HCT116 (cell line): ENCODE measurements at regions not wholly inside any gene's neighbourhood (a gene's known extent, or its start where the extent isn't known, plus 50 kb on each side); places are given as distances from the start of the nearest gene placed in this dataset.

Experiments used
- ATAC-seq: fragments of 200-7000 bp; cut with Tn5 transposase; 2 replicates; pipeline ENCODE4 v1.9.1; 2020; ENCODE audit warnings: mild to moderate bottlenecking, moderate library complexity
- BruUV-seq: library from RNA; stranded (reverse); fragments of 400-500 nt; replicated peaks from 2 replicates; lab custom pipeline; 2021; lab: Mats Ljungman, UMichigan
- CTCF ChIA-PET: fragments of 300-600 bp; sonication (Branson Sonifier 250); formaldehyde crosslinking; loops from one replicate; lab custom pipeline; 2021; ENCODE audit warnings: antibody characterized with exemption; lab: Charles Lee
- POLR2A ChIA-PET: fragments of 300-600, 350-600 bp; sonication (Branson Sonifier 250); formaldehyde crosslinking; loops from one replicate; lab custom pipeline; 2021; ENCODE audit warnings: antibody characterized with exemption; lab: Charles Lee
- RAD21 ChIA-PET, 2 experiments: fragments of 300-600 bp; sonication (Branson Sonifier 250); formaldehyde crosslinking; loops; one replicate each; lab custom pipeline; 2023; ENCODE audit warnings: low total read pairs in 2 of 2; ENCODE audit not compliant: uncharacterized antibody in 2 of 2, unreplicated experiment in 2 of 2, low non-redundant PET in 1 of 2; lab: Charles Lee
- DNase-seq: peaks from one replicate; pipeline ENCODE4 v3.0.0-alpha.2; 2010; ENCODE audit warnings: low read depth, low spot score
- H2AFZ ChIP-seq: fragments of 200-600 bp; shearing (Covaris generic), sonication (generic); 2 replicates; pipeline ENCODE4 v1.6.1; 2017; ENCODE audit warnings: low read depth, mixed run types, mixed read lengths, antibody characterized with exemption, low read length; ENCODE audit not compliant: poor library complexity, severe bottlenecking
- H3K27ac ChIP-seq: 2 replicates; pipeline ENCODE4 v1.5.1; 2012; ENCODE audit warnings: low read depth, low read length
- H3K27me3 ChIP-seq: fragments of 200-600 bp; sonication (generic); 2 replicates; pipeline ENCODE4 v1.6.1; 2016; ENCODE audit warnings: mixed run types, low read length, mixed read lengths; ENCODE audit not compliant: insufficient read depth
- H3K36me3 ChIP-seq, 2 experiments: fragments of 200-500 bp in 1 of 2; fragments of 200-600 bp in 1 of 2; sonication (Bioruptor generic) in 1 of 2; sonication (generic) in 1 of 2; 2 replicates each; pipeline versions ENCODE4 v1.5.1 to v1.6.1; 2014 to 2016; ENCODE audit warnings: low read length in 2 of 2, inconsistent platforms in 1 of 2, mixed read lengths in 1 of 2, mixed run types in 1 of 2; ENCODE audit not compliant: insufficient read depth in 2 of 2, control insufficient read depth in 1 of 2
- H3K4me1 ChIP-seq, 2 experiments: fragments of 200-600 bp in 1 of 2; sonication (generic) in 1 of 2; 2 replicates each; pipeline versions ENCODE4 v1.5.1 to v1.6.1; 2012 to 2017; ENCODE audit warnings: low read length in 2 of 2, inconsistent platforms in 1 of 2, mild to moderate bottlenecking in 1 of 2, mixed read lengths in 1 of 2, mixed run types in 1 of 2, moderate library complexity in 1 of 2; ENCODE audit not compliant: insufficient read depth in 2 of 2, control insufficient read depth in 1 of 2
- H3K4me2 ChIP-seq: fragments of 200-600 bp; sonication (generic); 2 replicates; pipeline ENCODE4 v1.6.1; 2017; ENCODE audit warnings: mixed run types, low read length, mixed read lengths
- H3K4me3 ChIP-seq, 2 experiments: fragments of 200-600 bp in 1 of 2; sonication (generic) in 1 of 2; replicated peaks in 1 of 2; 2 replicates each; pipeline ENCODE4 v1.5.1; 2011 to 2016; ENCODE audit warnings: low read length in 2 of 2, control low read depth in 1 of 2, low read depth in 1 of 2, mild to moderate bottlenecking in 1 of 2, mixed read lengths in 1 of 2, mixed run types in 1 of 2
- H3K79me2 ChIP-seq: fragments of 200-600 bp; sonication (generic); 2 replicates; pipeline ENCODE4 v1.6.1; 2017; ENCODE audit warnings: mild to moderate bottlenecking, mixed run types, low read length, moderate library complexity, mixed read lengths; ENCODE audit not compliant: insufficient read depth
- H3K9ac ChIP-seq: fragments of 200-600 bp; sonication (generic); 2 replicates; pipeline ENCODE4 v1.6.1; 2016; ENCODE audit warnings: low read length, mixed read lengths
- H3K9me2 ChIP-seq: fragments of 200-600 bp; sonication (generic), shearing (Covaris generic); 2 replicates; pipeline ENCODE4 v1.6.1; 2017; ENCODE audit warnings: mixed run types, mild to moderate bottlenecking, moderate library complexity; ENCODE audit not compliant: insufficient read depth
- H3K9me3 ChIP-seq, 2 experiments: fragments of 200-500 bp in 1 of 2; fragments of 200-600 bp in 1 of 2; sonication (Bioruptor generic) in 1 of 2; sonication (generic) in 1 of 2; 2 replicates each; pipeline ENCODE4 v1.6.1; 2014 to 2017; ENCODE audit warnings: low read length in 2 of 2, mixed read lengths in 2 of 2, inconsistent platforms in 1 of 2, low read depth in 1 of 2, mild to moderate bottlenecking in 1 of 2, mixed run types in 1 of 2, moderate library complexity in 1 of 2; ENCODE audit not compliant: control insufficient read depth in 1 of 2, insufficient read depth in 1 of 2
- H4K20me1 ChIP-seq: fragments of 200-600 bp; sonication (generic), shearing (Covaris generic); 2 replicates; pipeline ENCODE4 v1.6.1; 2017; ENCODE audit warnings: mixed run types, mild to moderate bottlenecking, moderate library complexity; ENCODE audit not compliant: insufficient read depth
- CBX3 ChIP-seq: IDR thresholded peaks from 2 replicates; pipeline ENCODE4 v1.6.1; 2012; ENCODE audit warnings: low read depth
- EGR1 ChIP-seq: IDR thresholded peaks from 2 replicates; pipeline ENCODE4 v1.6.1; 2012; ENCODE audit warnings: low read depth
- ELF1 ChIP-seq: IDR thresholded peaks from 2 replicates; pipeline ENCODE4 v1.6.1; 2012; ENCODE audit warnings: low read depth, borderline replicate concordance
- EZH2 ChIP-seq: fragments of 200-600 bp; sonication (generic); IDR thresholded peaks from 2 replicates; pipeline ENCODE4 v1.6.1; 2017; ENCODE audit warnings: antibody characterized with exemption, mixed run types
- JUND ChIP-seq: IDR thresholded peaks from 2 replicates; pipeline ENCODE4 v1.6.1; 2012
- POLR2A ChIP-seq: IDR thresholded peaks from 2 replicates; pipeline ENCODE4 v1.7.0; 2011; ENCODE audit warnings: borderline replicate concordance; ENCODE audit not compliant: insufficient read depth, insufficient read length; ENCODE audit errors: extremely low read depth
- POLR2AphosphoS5 ChIP-seq: IDR thresholded peaks from 2 replicates; pipeline ENCODE4 v1.6.1; 2011; ENCODE audit warnings: mild to moderate bottlenecking, low read depth, low read length, moderate library complexity
- SIN3A ChIP-seq: IDR thresholded peaks from 2 replicates; pipeline ENCODE4 v1.6.1; 2012; ENCODE audit warnings: low read depth
- SP1 ChIP-seq: IDR thresholded peaks from 2 replicates; pipeline ENCODE4 v1.6.1; 2012; ENCODE audit warnings: low read depth
- TCF7L2 ChIP-seq: IDR thresholded peaks from 2 replicates; pipeline ENCODE4 v1.7.0; 2011; ENCODE audit warnings: borderline replicate concordance, inconsistent platforms; ENCODE audit not compliant: insufficient read depth, insufficient read length; ENCODE audit errors: extremely low read depth
- YY1 ChIP-seq: IDR thresholded peaks from 2 replicates; pipeline ENCODE4 v1.6.1; 2011; ENCODE audit warnings: low read length, low read depth, moderate library complexity, mild to moderate bottlenecking; ENCODE audit not compliant: insufficient replicate concordance; ENCODE audit errors: extremely low read depth
- ZFX ChIP-seq: fragments of 450-650 bp; IDR thresholded peaks from 2 replicates; pipeline ENCODE4 v1.6.1; 2017
- ZNF274 ChIP-seq: fragments of 200-500 bp; sonication (Bioruptor generic); IDR thresholded peaks from 2 replicates; pipeline ENCODE4 v1.6.1; 2014; ENCODE audit warnings: mild to moderate bottlenecking, low read depth, low read length, inconsistent platforms
- intact Hi-C: fragments of 100-400 bp; cut with micrococcal nuclease; formaldehyde crosslinking; loops from 2 replicates; pipeline ENCODE4 v1.10.0; 2022
- TF ChIP-seq, protein P1 (sequence below): IDR thresholded peaks from 2 replicates; pipeline ENCODE4 v1.6.1; 2011; ENCODE audit warnings: mild to moderate bottlenecking, low read length, moderate library complexity; ENCODE audit not compliant: insufficient replicate concordance; ENCODE audit errors: extremely low read depth
- TF ChIP-seq, protein P2 (sequence below), 3 experiments: fragments of 200-600 bp in 1 of 3; sonication (generic) in 1 of 3; IDR thresholded peaks in 2 of 3; conservative IDR thresholded peaks in 1 of 3; 2 replicates each; pipeline ENCODE4 v1.5.1; 2012 to 2017; ENCODE audit warnings: low read depth in 2 of 3, low read length in 2 of 3, antibody characterized with exemption in 1 of 3, borderline replicate concordance in 1 of 3, control low read depth in 1 of 3, mild to moderate bottlenecking in 1 of 3, mixed read lengths in 1 of 3, mixed run types in 1 of 3, moderate library complexity in 1 of 3; ENCODE audit not compliant: insufficient read depth in 1 of 3
- TF ChIP-seq, protein P3 (sequence below): IDR thresholded peaks from 2 replicates; pipeline ENCODE4 v1.6.1; 2012

DNA sequence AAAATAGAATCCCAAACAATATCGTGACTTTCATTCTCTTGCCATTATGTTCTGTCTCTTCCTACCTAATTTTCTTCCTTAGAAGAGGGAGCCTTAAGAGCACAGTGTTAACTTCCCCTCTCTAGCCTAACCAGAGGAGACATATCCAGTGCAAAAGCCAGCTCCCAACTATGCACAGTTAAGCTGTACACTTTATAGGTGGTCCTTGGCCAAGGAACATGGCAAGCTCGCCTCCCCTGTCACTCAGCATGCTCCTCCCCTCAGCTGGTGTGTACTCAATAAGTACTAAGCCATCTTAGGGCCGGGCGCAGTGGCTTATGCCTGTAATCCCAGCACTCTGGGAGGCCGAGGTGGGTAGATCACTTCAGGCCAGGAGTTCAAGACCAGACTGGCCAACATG is 255.1 kb upstream of the TMPO start:
- RAD21 ChIA-PET: no interaction called here
- no TSS peak for BruUV-seq

More for the DNA sequence above, 255.1 kb upstream of the TMPO start:
- H4K20me1 ChIP-seq: no peaks in the 10 kb centered on the region
- ChIA-PET POLR2A (no interaction called here), CTCF (no interaction called here)
- H3K9me3 ChIP-seq: no peaks in the 10 kb centered on the region
- ATAC-seq (no peak), DNase-seq (no peak)
- peaks cover 51% of the 10 kb centered on the region for H3K27me3 ChIP-seq
- H3K4me1 ChIP-seq: no peaks in the 10 kb centered on the region
- no peak overlapping the region for H3K4me2 ChIP-seq
- intact Hi-C loops: no loop called here
- no peak overlapping the region for H3K27ac ChIP-seq
- H3K4me3 ChIP-seq: no peak overlapping the region
- TF ChIP-seq, protein P1, sequence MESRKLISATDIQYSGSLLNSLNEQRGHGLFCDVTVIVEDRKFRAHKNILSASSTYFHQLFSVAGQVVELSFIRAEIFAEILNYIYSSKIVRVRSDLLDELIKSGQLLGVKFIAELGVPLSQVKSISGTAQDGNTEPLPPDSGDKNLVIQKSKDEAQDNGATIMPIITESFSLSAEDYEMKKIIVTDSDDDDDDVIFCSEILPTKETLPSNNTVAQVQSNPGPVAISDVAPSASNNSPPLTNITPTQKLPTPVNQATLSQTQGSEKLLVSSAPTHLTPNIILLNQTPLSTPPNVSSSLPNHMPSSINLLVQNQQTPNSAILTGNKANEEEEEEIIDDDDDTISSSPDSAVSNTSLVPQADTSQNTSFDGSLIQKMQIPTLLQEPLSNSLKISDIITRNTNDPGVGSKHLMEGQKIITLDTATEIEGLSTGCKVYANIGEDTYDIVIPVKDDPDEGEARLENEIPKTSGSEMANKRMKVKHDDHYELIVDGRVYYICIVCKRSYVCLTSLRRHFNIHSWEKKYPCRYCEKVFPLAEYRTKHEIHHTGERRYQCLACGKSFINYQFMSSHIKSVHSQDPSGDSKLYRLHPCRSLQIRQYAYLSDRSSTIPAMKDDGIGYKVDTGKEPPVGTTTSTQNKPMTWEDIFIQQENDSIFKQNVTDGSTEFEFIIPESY: no peak
- TF ChIP-seq POLR2AphosphoS5: no peak
- TF ChIP-seq, protein P2, sequence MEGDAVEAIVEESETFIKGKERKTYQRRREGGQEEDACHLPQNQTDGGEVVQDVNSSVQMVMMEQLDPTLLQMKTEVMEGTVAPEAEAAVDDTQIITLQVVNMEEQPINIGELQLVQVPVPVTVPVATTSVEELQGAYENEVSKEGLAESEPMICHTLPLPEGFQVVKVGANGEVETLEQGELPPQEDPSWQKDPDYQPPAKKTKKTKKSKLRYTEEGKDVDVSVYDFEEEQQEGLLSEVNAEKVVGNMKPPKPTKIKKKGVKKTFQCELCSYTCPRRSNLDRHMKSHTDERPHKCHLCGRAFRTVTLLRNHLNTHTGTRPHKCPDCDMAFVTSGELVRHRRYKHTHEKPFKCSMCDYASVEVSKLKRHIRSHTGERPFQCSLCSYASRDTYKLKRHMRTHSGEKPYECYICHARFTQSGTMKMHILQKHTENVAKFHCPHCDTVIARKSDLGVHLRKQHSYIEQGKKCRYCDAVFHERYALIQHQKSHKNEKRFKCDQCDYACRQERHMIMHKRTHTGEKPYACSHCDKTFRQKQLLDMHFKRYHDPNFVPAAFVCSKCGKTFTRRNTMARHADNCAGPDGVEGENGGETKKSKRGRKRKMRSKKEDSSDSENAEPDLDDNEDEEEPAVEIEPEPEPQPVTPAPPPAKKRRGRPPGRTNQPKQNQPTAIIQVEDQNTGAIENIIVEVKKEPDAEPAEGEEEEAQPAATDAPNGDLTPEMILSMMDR (IDR thresholded peaks at IDR 0.05 in 2 of 3, conservative IDR thresholded peaks at IDR 0.05 in 1 of 3; ENCODE audit: borderline replicate concordance in 1 of 3, insufficient read depth in 1 of 3, low read depth in 2 of 3, low read length in 2 of 3): no peak
- TF ChIP-seq EGR1: no peak
- no peak for TF ChIP-seq CBX3
- no peak for TF ChIP-seq YY1
- TF ChIP-seq, protein P3, sequence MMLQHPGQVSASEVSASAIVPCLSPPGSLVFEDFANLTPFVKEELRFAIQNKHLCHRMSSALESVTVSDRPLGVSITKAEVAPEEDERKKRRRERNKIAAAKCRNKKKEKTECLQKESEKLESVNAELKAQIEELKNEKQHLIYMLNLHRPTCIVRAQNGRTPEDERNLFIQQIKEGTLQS: no peak
- no peak for TF ChIP-seq SIN3A
- no peak for TF ChIP-seq ZFX
- TF ChIP-seq TCF7L2: no peak
- TF ChIP-seq SP1: no peak
- TF ChIP-seq ZNF274: no peak
- no peak for TF ChIP-seq POLR2A
- TF ChIP-seq ELF1: no peak
- no peak for TF ChIP-seq EZH2
- TF ChIP-seq JUND: no peak
- no peak overlapping the region for H2AFZ ChIP-seq
- H3K9ac ChIP-seq: no peak overlapping the region
- no peaks in the 10 kb centered on the region for H3K36me3 ChIP-seq
- H3K79me2 ChIP-seq: no peaks in the 10 kb centered on the region
- H3K9me2 ChIP-seq: no peaks in the 10 kb centered on the region
